GM20431 (cell line): ENCODE measurements at regions not wholly inside any gene's neighbourhood (a gene's known extent, or its start where the extent isn't known, plus 50 kb on each side); places are given as distances from the start of the nearest gene placed in this dataset.

Experiments used
- in situ Hi-C: fragments of 300-500 bp; cut with MseI, MboI; formaldehyde crosslinking; loops from one replicate; pipeline ENCODE4 v1.15.0; 2020; ENCODE audit warnings: low sequenced_read_pairs; ENCODE audit not compliant: unreplicated experiment

GRCh38 chr22:49418341-49418894, 409.3 kb downstream of the BRD1 start:
- in situ Hi-C loops: no loop called here

GRCh38 chr22:49417833-49418232, 409.8 kb downstream of the BRD1 start:
- in situ Hi-C loops: no loop called here

- in situ Hi-C loops: no loop called here
These were observed 410.3 kb downstream of the BRD1 start for GRCh38 chr22:49417326-49417725.

GRCh38 chr22:49415151-49415951, 412.3 kb downstream of the BRD1 start:
- in situ Hi-C loops: no loop called here

GRCh38 chr22:49413551-49413950, 414.1 kb downstream of the BRD1 start:
- in situ Hi-C loops: no loop called here

- in situ Hi-C loops: no loop called here
These were observed 414.5 kb downstream of the BRD1 start for GRCh38 chr22:49413146-49413545.

GRCh38 chr22:49412236-49412635, 415.4 kb downstream of the BRD1 start:
- in situ Hi-C loops: no loop called here

- in situ Hi-C loops: no loop called here
These were observed 416.4 kb downstream of the BRD1 start for GRCh38 chr22:49411236-49411635.

- in situ Hi-C loops: no loop called here
These were observed 419.4 kb downstream of the BRD1 start for GRCh38 chr22:49408102-49408836.

GRCh38 chr22:49406879-49407587, 420.6 kb downstream of the BRD1 start:
- in situ Hi-C loops: no loop called here

- in situ Hi-C loops: no loop called here
These were observed 421.5 kb downstream of the BRD1 start for GRCh38 chr22:49406047-49406650.

GRCh38 chr22:49405590-49405989, 422.1 kb downstream of the BRD1 start:
- in situ Hi-C loops: no loop called here

GRCh38 chr22:49404576-49405241, 423.0 kb downstream of the BRD1 start:
- in situ Hi-C loops: no loop called here

- in situ Hi-C loops: no loop called here
These were observed 423.7 kb downstream of the BRD1 start for GRCh38 chr22:49404020-49404419.

- in situ Hi-C loops: no loop called here
These were observed 424.6 kb downstream of the BRD1 start for GRCh38 chr22:49403102-49403501.

GRCh38 chr22:49402169-49402568, 425.5 kb downstream of the BRD1 start:
- in situ Hi-C loops: no loop called here

- in situ Hi-C loops: no loop called here
These were observed 426.6 kb downstream of the BRD1 start for GRCh38 chr22:49400941-49401598.

GRCh38 chr22:49400136-49400940, 427.3 kb downstream of the BRD1 start:
- in situ Hi-C loops: no loop called here
